H9 (cell line): ENCODE measurements at regions not wholly inside any gene's neighbourhood (a gene's known extent, or its start where the extent isn't known, plus 50 kb on each side); places are given as distances from the start of the nearest gene placed in this dataset.

Experiments used
- DNase-seq: peaks from one replicate; pipeline ENCODE4 v3.0.0-alpha.2; 2017
- H2AFZ ChIP-seq: one replicate; pipeline ENCODE4 v1.6.1; 2013; ENCODE audit warnings: mild to moderate bottlenecking, low read length, control low read depth, moderate library complexity
- H2AK5ac ChIP-seq: 2 replicates; pipeline ENCODE4 v1.6.1; 2013; ENCODE audit warnings: low read length, control low read depth, mixed read lengths; ENCODE audit not compliant: insufficient read length
- H2BK120ac ChIP-seq: one replicate; pipeline ENCODE4 v1.6.1; 2013; ENCODE audit warnings: low read depth, mild to moderate bottlenecking, low read length, control low read depth, inconsistent platforms; ENCODE audit not compliant: poor library complexity, severe bottlenecking
- H2BK12ac ChIP-seq: 2 replicates; pipeline ENCODE4 v1.6.1; 2013; ENCODE audit warnings: low read length, control low read depth, mixed read lengths, low read depth; ENCODE audit not compliant: insufficient read length
- H2BK15ac ChIP-seq: 2 replicates; pipeline ENCODE4 v1.6.1; 2013; ENCODE audit warnings: low read depth, low read length, control low read depth
- H2BK20ac ChIP-seq: one replicate; pipeline ENCODE4 v1.6.1; 2013; ENCODE audit warnings: low read depth, mild to moderate bottlenecking, low read length, control low read depth, inconsistent platforms; ENCODE audit not compliant: poor library complexity, severe bottlenecking
- H2BK5ac ChIP-seq: 2 replicates; pipeline ENCODE4 v1.6.1; 2013; ENCODE audit warnings: low read length, control low read depth, mixed read lengths; ENCODE audit not compliant: insufficient read length
- H3K14ac ChIP-seq: 2 replicates; pipeline ENCODE4 v1.6.1; 2013; ENCODE audit warnings: low read length, control low read depth; ENCODE audit not compliant: insufficient read depth
- H3K18ac ChIP-seq: 2 replicates; pipeline ENCODE4 v1.6.1; 2013; ENCODE audit warnings: low read depth, mild to moderate bottlenecking, mixed read lengths, low read length, control low read depth; ENCODE audit not compliant: insufficient read length
- H3K23ac ChIP-seq: 2 replicates; pipeline ENCODE4 v1.6.1; 2013; ENCODE audit warnings: low read length, control low read depth, mixed read lengths, low read depth; ENCODE audit not compliant: insufficient read length
- H3K23me2 ChIP-seq: 2 replicates; pipeline ENCODE4 v1.6.1; 2013; ENCODE audit warnings: low read depth, mild to moderate bottlenecking, mixed read lengths, low read length, control low read depth; ENCODE audit not compliant: insufficient read length, poor library complexity, severe bottlenecking
- H3K27ac ChIP-seq: 2 replicates; pipeline ENCODE4 v1.5.1; 2013; ENCODE audit warnings: low read length, control low read depth, mixed read lengths, low read depth; ENCODE audit not compliant: insufficient read length
- H3K27me3 ChIP-seq: 2 replicates; pipeline ENCODE4 v1.6.1; 2013; ENCODE audit warnings: low read length, control low read depth, inconsistent platforms; ENCODE audit not compliant: insufficient read depth
- H3K4ac ChIP-seq: 2 replicates; pipeline ENCODE4 v1.6.1; 2013; ENCODE audit warnings: low read depth, mild to moderate bottlenecking, control low read depth, inconsistent platforms, low read length, moderate library complexity
- H3K4me1 ChIP-seq: 2 replicates; pipeline ENCODE4 v1.6.1; 2013; ENCODE audit warnings: low read length, control low read depth, inconsistent platforms; ENCODE audit not compliant: insufficient read depth
- H3K4me2 ChIP-seq: 2 replicates; pipeline ENCODE4 v1.6.1; 2013; ENCODE audit warnings: low read length, control low read depth, mixed read lengths; ENCODE audit not compliant: insufficient read length, insufficient read depth
- H3K56ac ChIP-seq: 2 replicates; pipeline ENCODE4 v1.6.1; 2013; ENCODE audit warnings: low read depth, mild to moderate bottlenecking, mixed read lengths, low read length, control low read depth; ENCODE audit not compliant: insufficient read length
- H3K79me1 ChIP-seq: 2 replicates; pipeline ENCODE4 v1.6.1; 2013; ENCODE audit warnings: low read depth, mild to moderate bottlenecking, moderate library complexity, low read length, control low read depth, inconsistent platforms; ENCODE audit not compliant: insufficient read depth, poor library complexity, severe bottlenecking
- H3K79me2 ChIP-seq: 2 replicates; pipeline ENCODE4 v1.6.1; 2013; ENCODE audit warnings: low read length, control low read depth, inconsistent platforms; ENCODE audit not compliant: insufficient read depth
- H3K9ac ChIP-seq: 2 replicates; pipeline ENCODE4 v1.6.1; 2013; ENCODE audit warnings: low read length, control low read depth, mixed read lengths; ENCODE audit not compliant: insufficient read length; ENCODE audit errors: extremely low read depth
- H3K9me3 ChIP-seq: one replicate; pipeline ENCODE4 v1.6.1; 2013; ENCODE audit warnings: low read depth, low read length, inconsistent platforms; ENCODE audit not compliant: control insufficient read depth
- H3T11ph ChIP-seq: one replicate; pipeline ENCODE4 v1.6.1; 2013; ENCODE audit warnings: mild to moderate bottlenecking, low read length, control low read depth, inconsistent platforms
- H4K20me1 ChIP-seq: one replicate; pipeline ENCODE4 v1.6.1; 2013; ENCODE audit not compliant: control insufficient read depth, insufficient read length, insufficient read depth
- H4K5ac ChIP-seq: 2 replicates; pipeline ENCODE4 v1.6.1; 2013; ENCODE audit warnings: low read depth, mild to moderate bottlenecking, mixed read lengths, low read length, control low read depth; ENCODE audit not compliant: insufficient read length
- H4K8ac ChIP-seq: replicated peaks from 2 replicates; pipeline ENCODE4 v1.6.1; 2013; ENCODE audit warnings: low read length, control low read depth, mixed read lengths, low read depth; ENCODE audit not compliant: insufficient read length
- H4K91ac ChIP-seq: 2 replicates; pipeline ENCODE4 v1.6.1; 2013; ENCODE audit warnings: low read depth, mild to moderate bottlenecking, moderate library complexity, mixed read lengths, low read length, control low read depth; ENCODE audit not compliant: insufficient read length
- H3K27ac Mint-ChIP-seq, 3 experiments: 2 replicates in 2 of 3; 3 replicates in 1 of 3; pipeline ENCODE4 v1.8.0; 2020 to 2021; ENCODE audit warnings: mixed read lengths in 3 of 3, mild to moderate bottlenecking in 1 of 3, moderate library complexity in 1 of 3
- H3K27me3 Mint-ChIP-seq: 2 replicates; pipeline ENCODE4 v1.8.0; 2021; ENCODE audit warnings: low read depth, mild to moderate bottlenecking, moderate library complexity, mixed read lengths
- H3K36me3 Mint-ChIP-seq, 3 experiments: 2 replicates in 2 of 3; 3 replicates in 1 of 3; pipeline ENCODE4 v1.8.0; 2020 to 2021; ENCODE audit warnings: low read depth in 3 of 3, mixed read lengths in 3 of 3; ENCODE audit not compliant: insufficient read depth in 1 of 3
- H3K4me1 Mint-ChIP-seq, 2 experiments: 2 replicates each; pipeline ENCODE4 v1.8.0; 2020; ENCODE audit warnings: mixed read lengths in 2 of 2
- H3K4me3 Mint-ChIP-seq, 2 experiments: 2 replicates in 1 of 2; 3 replicates in 1 of 2; pipeline ENCODE4 v1.8.0; 2020 to 2021; ENCODE audit warnings: mild to moderate bottlenecking in 2 of 2, mixed read lengths in 2 of 2, moderate library complexity in 1 of 2
- H3K9me3 Mint-ChIP-seq, 2 experiments: 2 replicates in 1 of 2; 3 replicates in 1 of 2; pipeline ENCODE4 v1.8.0; 2020; ENCODE audit warnings: mild to moderate bottlenecking in 2 of 2, mixed read lengths in 2 of 2, moderate library complexity in 1 of 2
- WGBS: extraction: QIAGEN DNeasy Blood & Tissue Kit; methylation state at CpG from one replicate; pipeline ENCODE4 v1.1.7; 2013; ENCODE audit warnings: missing lambda C conversion rate, low lambda C conversion rate, mixed read lengths; ENCODE audit not compliant: insufficient read length; ENCODE audit errors: extremely low coverage; 5-methylcytosine and 5-hydroxymethylcytosine counted together
- TF ChIP-seq, protein P1 (sequence below): fragments of 200-600 bp; sonication (generic); conservative IDR thresholded peaks from 3 replicates; pipeline ENCODE4 v1.8.0; 2021; ENCODE audit warnings: antibody characterized with exemption, mild to moderate bottlenecking

DNA sequence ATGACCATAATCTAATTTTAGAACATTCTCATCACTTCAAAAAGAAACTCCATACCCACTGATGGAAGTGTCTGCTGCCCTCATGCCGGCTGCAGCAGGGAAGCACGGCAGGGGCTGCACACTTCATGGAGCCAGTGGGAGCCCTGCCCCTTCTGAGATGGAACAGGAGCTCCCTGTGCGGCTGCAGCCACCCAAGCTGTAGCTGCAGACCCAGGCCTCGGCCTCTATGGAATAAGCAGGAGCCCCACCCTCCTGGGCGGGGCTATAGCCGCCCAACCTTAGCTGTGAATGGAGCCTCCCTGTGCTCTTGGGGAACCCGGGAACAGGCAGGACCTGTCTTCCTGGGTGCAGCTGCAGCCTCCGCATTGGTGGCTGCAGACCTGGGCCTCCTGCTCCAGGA, 128.5 kb downstream of the NUDT12 start:
- peak; percentile 88 for DNase-seq
- no peak overlapping the region for H4K91ac ChIP-seq
- no peak overlapping the region for H2BK5ac ChIP-seq
- no CpG with 5 or more reads among the region's 8 CpGs for WGBS
- peaks cover 6 to 8% of the 10 kb centered on the region in 2 experiments for H3K4me1 Mint-ChIP-seq
- peaks cover 3% of the 10 kb centered on the region; the same call in 1 of the 2 replicates for H3K4me1 ChIP-seq
- H3K23ac ChIP-seq: no peak overlapping the region
- no peak overlapping the region for H3K56ac ChIP-seq
- H3K4me3 Mint-ChIP-seq: no peak overlapping the region
- no peaks in the 10 kb centered on the region; a peak in 1 of 7 replicates for H3K36me3 Mint-ChIP-seq
- no peaks in the 10 kb centered on the region for H3K9me3 ChIP-seq
- H3K23me2 ChIP-seq: no peaks in the 10 kb centered on the region
- no peaks in the 10 kb centered on the region for H3K79me1 ChIP-seq
- no peak overlapping the region for H4K8ac ChIP-seq
- no peak overlapping the region for H3K27ac ChIP-seq
- H3T11ph ChIP-seq: no peak overlapping the region
- H3K18ac ChIP-seq: no peak overlapping the region
- no peak overlapping the region for H2AFZ ChIP-seq
- TF ChIP-seq, protein P1, sequence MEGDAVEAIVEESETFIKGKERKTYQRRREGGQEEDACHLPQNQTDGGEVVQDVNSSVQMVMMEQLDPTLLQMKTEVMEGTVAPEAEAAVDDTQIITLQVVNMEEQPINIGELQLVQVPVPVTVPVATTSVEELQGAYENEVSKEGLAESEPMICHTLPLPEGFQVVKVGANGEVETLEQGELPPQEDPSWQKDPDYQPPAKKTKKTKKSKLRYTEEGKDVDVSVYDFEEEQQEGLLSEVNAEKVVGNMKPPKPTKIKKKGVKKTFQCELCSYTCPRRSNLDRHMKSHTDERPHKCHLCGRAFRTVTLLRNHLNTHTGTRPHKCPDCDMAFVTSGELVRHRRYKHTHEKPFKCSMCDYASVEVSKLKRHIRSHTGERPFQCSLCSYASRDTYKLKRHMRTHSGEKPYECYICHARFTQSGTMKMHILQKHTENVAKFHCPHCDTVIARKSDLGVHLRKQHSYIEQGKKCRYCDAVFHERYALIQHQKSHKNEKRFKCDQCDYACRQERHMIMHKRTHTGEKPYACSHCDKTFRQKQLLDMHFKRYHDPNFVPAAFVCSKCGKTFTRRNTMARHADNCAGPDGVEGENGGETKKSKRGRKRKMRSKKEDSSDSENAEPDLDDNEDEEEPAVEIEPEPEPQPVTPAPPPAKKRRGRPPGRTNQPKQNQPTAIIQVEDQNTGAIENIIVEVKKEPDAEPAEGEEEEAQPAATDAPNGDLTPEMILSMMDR: no peak
- H3K27ac Mint-ChIP-seq: no peak overlapping the region
- H2BK12ac ChIP-seq: no peak overlapping the region
- no peak overlapping the region for H3K4me2 ChIP-seq
- no peaks in the 10 kb centered on the region for H3K27me3 Mint-ChIP-seq
- H2BK20ac ChIP-seq: no peak overlapping the region
- H3K14ac ChIP-seq: no peak overlapping the region
- no peaks in the 10 kb centered on the region for H4K20me1 ChIP-seq
- no peak overlapping the region for H2AK5ac ChIP-seq
- no peak overlapping the region for H4K5ac ChIP-seq
- no peak overlapping the region for H2BK15ac ChIP-seq
- H3K9me3 Mint-ChIP-seq: no peaks in the 10 kb centered on the region
- H3K4ac ChIP-seq: no peak overlapping the region
- H3K9ac ChIP-seq: no peak overlapping the region
- no peak overlapping the region for H2BK120ac ChIP-seq
- no peaks in the 10 kb centered on the region for H3K79me2 ChIP-seq
- H3K27me3 ChIP-seq: no peaks in the 10 kb centered on the region
